Astrocyte of the spinal cord (primary cell): ENCODE measurements at regions not wholly inside any gene's neighbourhood (a gene's known extent, or its start where the extent isn't known, plus 50 kb on each side); places are given as distances from the start of the nearest gene placed in this dataset.
"Not testable (repeated sequence)": the region's sequence is repeated elsewhere in the genome, so short reads cannot be mapped to it uniquely, and the experiment has no call there.

ENCODE experiments used
- DNase-seq: peaks from one replicate; pipeline ENCODE4 v3.0.0; 2011; ENCODE audit warnings: low read depth, low spot score
- H3K4me3 ChIP-seq: 2 replicates; pipeline ENCODE4 v1.5.1; 2011; ENCODE audit warnings: low read depth, mild to moderate bottlenecking, low read length, moderate library complexity
- CTCF ChIP-seq: IDR thresholded peaks from 2 replicates; pipeline ENCODE4 v1.5.1; 2012; ENCODE audit warnings: low read depth, mild to moderate bottlenecking, low read length, inconsistent platforms
- in situ Hi-C: cut with HindIII; loops from 2 replicates; pipeline ENCODE4 v1.10.0; 2017; ENCODE audit warnings: low sequenced_read_pairs

- no peak for DNase-seq
- in situ Hi-C loops = no loop called here
Measured at GRCh38 chrX:93420525-93421082, 252.8 kb downstream of the NAP1L3 start.

GRCh38 chrX:93420090-93420489 lies 253.3 kb downstream of the NAP1L3 start:
- in situ Hi-C loops = no loop called here
- DNase-seq = no peak
- H3K4me3 ChIP-seq = no peak overlapping the region
- no peak for TF ChIP-seq CTCF

More at GRCh38 chrX:93420525-93421082, 252.8 kb downstream of the NAP1L3 start:
- TF ChIP-seq CTCF = no peak
- H3K4me3 ChIP-seq = no peak overlapping the region

GRCh38 chrX:93419642-93420041 lies 253.7 kb downstream of the NAP1L3 start:
- H3K4me3 ChIP-seq = no peak overlapping the region
- in situ Hi-C loops = no loop called here
- DNase-seq = no peak
- no peak for TF ChIP-seq CTCF

- in situ Hi-C loops = no loop called here
- no peak overlapping the region for H3K4me3 ChIP-seq
- DNase-seq = no peak
- no peak for TF ChIP-seq CTCF
Measured at GRCh38 chrX:93404121-93404520, 269.3 kb downstream of the NAP1L3 start.

GRCh38 chrX:93354651-93355050 lies 318.7 kb downstream of the NAP1L3 start:
- H3K4me3 ChIP-seq = no peak overlapping the region
- no peak for TF ChIP-seq CTCF
- DNase-seq = no peak
- in situ Hi-C loops = no loop called here

- in situ Hi-C loops = no loop called here
- H3K4me3 ChIP-seq = no peak overlapping the region
- DNase-seq = no peak
- TF ChIP-seq CTCF = no peak
Measured at GRCh38 chrX:93346309-93346708, 327.1 kb downstream of the NAP1L3 start.

GRCh38 chrX:93344287-93344686 lies 329.1 kb downstream of the NAP1L3 start:
- H3K4me3 ChIP-seq, in situ Hi-C loops, DNase-seq: not testable (repeated sequence)
